GM18505 (cell line): ENCODE measurements at regions not wholly inside any gene's neighbourhood (a gene's known extent, or its start where the extent isn't known, plus 50 kb on each side); places are given as distances from the start of the nearest gene placed in this dataset.
"Not testable (repeated sequence)": the region's sequence is repeated elsewhere in the genome, so short reads cannot be mapped to it uniquely, and the experiment has no call there.

ENCODE experiments used
- ATAC-seq: cut with Tn5 transposase; IDR thresholded peaks from one replicate; pipeline ENCODE4 v1.9.1; 2021; ENCODE audit not compliant: unreplicated experiment
- POLR2A ChIP-seq: IDR thresholded peaks from 4 replicates; pipeline ENCODE4 v1.6.1; 2011; ENCODE audit warnings: borderline replicate concordance; ENCODE audit not compliant: insufficient read depth, insufficient read length; ENCODE audit errors: extremely low read depth

DNA sequence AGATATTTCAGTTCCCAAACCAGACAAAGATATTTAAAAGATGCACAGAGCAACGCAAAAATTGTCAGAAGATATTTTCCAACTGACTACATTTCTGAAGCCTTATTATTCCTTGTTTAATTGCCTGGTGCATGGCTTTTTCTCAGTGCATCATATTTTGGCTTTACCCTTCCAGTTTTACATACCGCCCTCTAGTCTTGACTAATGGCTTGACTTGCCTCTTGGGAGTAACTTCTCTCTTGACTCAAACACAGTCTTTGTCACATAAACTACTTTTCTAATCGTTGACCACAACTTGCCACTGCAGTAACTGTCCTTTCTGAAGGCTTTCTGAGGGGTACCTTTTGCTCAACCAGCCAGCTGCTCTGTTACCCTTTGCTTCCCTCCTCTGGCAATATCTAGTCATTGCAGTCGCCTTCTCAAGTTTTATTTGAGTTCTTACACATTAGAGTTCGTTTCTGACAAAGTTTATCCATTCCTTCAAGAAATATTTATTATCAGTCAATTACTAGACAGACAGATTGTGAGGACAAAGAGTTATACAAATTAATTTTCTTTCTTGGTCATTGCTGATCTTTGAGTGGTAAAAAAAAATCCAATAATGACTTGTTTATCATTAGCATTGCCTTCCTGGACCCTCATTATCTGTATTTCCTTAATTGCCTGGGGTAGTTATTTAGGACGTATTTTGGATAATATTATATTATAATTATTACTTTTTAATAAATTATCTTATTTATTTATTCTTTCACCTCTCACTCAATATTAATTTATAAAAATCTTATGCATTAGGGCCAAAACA, 506.9 kb upstream of the PCDH10 start:
- no peak for TF ChIP-seq POLR2A
- ATAC-seq: peak; percentile 59

GRCh38 chr4:132646186-132646585, 502.9 kb upstream of the PCDH10 start:
- peak; percentile 93 for ATAC-seq
- TF ChIP-seq POLR2A: no peak

- no peak for ATAC-seq
- no peak for TF ChIP-seq POLR2A
Measured at GRCh38 chr4:132651196-132651595, 497.9 kb upstream of the PCDH10 start.

DNA sequence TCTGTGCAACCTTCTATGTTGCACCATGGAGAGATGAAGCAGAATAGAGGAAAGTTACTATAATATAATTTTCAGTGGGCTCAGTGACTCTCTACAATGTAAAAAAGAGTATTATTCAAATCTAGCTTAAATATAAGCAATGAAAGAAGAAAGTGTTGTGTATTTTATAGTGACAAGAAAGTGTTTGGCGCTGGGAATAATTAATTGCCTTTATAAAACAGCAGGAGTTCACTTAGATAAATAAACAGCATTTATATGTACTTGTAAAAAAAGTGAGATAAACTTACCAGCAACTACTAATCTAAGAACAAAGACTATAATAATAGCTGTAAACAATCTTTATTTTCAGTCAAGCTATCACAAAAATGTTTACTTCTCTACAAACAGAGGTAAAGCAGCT, 488.9 kb upstream of the PCDH10 start:
- ATAC-seq: no peak
- TF ChIP-seq POLR2A: no peak

GRCh38 chr4:132662456-132662855, 486.6 kb upstream of the PCDH10 start:
- ATAC-seq: no peak
- no peak for TF ChIP-seq POLR2A

DNA sequence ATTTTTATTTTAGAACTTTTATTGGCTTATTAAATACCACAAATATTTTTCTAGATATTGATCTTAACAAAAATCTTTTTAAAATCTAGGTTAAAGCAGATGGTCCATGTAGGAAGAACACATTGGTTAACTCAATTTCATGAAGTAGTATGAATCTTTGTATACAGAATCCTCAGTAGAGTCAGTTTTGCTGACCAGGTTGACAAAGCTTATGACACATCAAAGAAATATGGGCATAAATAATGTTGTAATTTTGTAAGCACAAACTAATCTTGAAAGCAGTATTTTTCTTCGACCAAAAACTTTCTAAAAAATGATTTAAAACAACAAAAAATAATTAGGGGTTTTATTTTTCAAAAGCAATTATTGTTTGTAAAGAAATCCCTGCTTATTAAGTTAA, 479.3 kb upstream of the PCDH10 start:
- TF ChIP-seq POLR2A: no peak
- no peak for ATAC-seq

DNA sequence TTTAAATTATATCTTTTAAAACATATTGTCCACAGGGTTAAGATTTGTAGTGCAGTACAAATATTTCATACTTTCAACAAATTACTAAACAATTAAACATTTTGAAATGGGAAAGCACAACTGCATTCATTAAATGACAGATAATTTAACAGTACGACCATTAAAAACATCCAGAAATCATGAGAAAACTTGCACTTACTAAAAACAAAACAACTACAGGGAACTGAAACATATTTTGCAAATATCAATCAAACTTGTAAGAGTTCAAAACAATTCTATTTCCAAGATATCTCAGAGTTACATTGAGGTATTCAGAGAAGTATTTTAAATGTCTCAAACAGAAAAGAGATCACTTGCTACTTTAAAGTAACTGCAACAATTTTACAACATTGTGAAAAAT, 478.5 kb upstream of the PCDH10 start:
- TF ChIP-seq POLR2A: no peak
- no peak for ATAC-seq

- ATAC-seq: no peak
- no peak for TF ChIP-seq POLR2A
Measured at GRCh38 chr4:132683957-132684356, 465.1 kb upstream of the PCDH10 start.

- ATAC-seq: no peak
- no peak for TF ChIP-seq POLR2A
Measured at GRCh38 chr4:132691026-132691425, 458.1 kb upstream of the PCDH10 start.

DNA sequence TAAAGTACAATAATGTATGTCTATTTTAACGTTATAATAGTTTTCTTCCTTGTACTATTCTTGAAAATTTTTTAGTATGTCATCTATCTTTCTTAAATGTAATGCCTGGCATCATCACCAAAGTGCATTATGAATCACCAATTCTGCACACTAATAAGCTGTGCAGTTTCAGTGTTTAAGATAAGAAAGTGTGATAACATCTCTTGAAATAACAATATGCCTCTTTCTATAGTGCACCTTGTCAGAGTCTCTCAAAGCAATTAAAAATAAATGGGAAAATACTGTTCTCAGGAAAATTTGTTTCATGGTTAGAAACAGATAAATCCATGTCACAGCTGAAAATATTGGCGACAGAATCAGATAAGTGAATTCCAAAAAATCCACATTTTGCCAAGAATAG, 457.4 kb upstream of the PCDH10 start:
- ATAC-seq: no peak
- no peak for TF ChIP-seq POLR2A

GRCh38 chr4:132694775-132695174, 454.3 kb upstream of the PCDH10 start:
- no peak for ATAC-seq
- TF ChIP-seq POLR2A: no peak

GRCh38 chr4:132697505-132697904, 451.6 kb upstream of the PCDH10 start:
- not testable (repeated sequence) for ATAC-seq

DNA sequence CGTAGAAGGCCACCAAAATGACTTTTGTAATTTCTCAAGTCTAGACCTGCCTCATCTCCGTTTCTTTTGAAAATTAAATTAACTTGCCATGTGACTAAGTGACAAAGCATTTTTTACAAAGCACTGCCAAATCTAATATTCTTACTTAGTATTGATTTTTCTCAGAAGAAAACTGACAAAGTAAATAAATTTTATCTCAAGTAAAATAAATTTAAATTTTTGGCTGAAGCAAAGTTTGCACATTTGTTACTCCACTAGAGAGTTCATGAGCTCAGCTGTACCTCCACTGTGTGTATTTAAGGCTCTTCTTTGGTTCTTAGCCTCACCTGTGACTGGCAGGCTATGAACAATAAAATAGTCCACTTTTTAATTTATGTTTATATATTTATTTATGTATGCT, 441.1 kb upstream of the PCDH10 start:
- no peak for ATAC-seq
- TF ChIP-seq POLR2A: no peak

- TF ChIP-seq POLR2A: no peak
- no peak for ATAC-seq
Measured at GRCh38 chr4:132709056-132709455, 440.0 kb upstream of the PCDH10 start.

DNA sequence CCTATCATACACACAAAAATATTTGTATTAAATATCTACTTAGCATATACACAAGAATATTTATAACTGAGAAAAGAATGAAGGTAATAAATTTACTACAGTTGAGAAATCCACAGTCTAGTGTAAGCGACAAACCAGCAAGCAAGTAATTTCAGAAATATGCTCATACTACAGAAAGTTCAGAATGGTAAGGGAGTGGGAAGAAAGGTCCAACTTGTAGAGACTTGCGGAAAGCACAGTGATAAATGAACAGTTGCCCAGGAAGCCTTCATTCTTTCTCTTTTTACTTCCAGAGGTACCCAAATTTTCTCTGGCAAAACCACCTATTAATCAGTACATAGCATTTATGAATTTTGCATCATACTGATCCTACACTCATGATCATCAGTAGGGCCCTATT, 438.1 kb upstream of the PCDH10 start:
- ATAC-seq: no peak

More for the DNA sequence above, 438.1 kb upstream of the PCDH10 start:
- no peak for TF ChIP-seq POLR2A
